ENCODE measurements at regions not wholly inside any gene's neighbourhood (a gene's known extent, or its start where the extent isn't known, plus 50 kb on each side); places are given as distances from the start of the nearest gene placed in this dataset.
A peak's percentile ranks its signal among the peaks of the same experiment; 100 is the strongest.
"Not testable (repeated sequence)": the region's sequence is repeated elsewhere in the genome, so short reads cannot be mapped to it uniquely, and the experiment has no call there.

- DNase-seq = no peak
These were observed 286.8 kb upstream of the ID4 start for GRCh38 chr6:19550380-19550779.

GRCh38 chr6:19551611-19552010, 285.6 kb upstream of the ID4 start:
- no peak for DNase-seq

- DNase-seq = no peak
These were observed 285.1 kb upstream of the ID4 start for GRCh38 chr6:19552076-19552475.

- no peak for DNase-seq
These were observed 284.6 kb upstream of the ID4 start for GRCh38 chr6:19552588-19552987.

GRCh38 chr6:19554356-19555225, 282.6 kb upstream of the ID4 start:
- peak; percentile 21 for DNase-seq

- no peak for DNase-seq
These were observed 280.0 kb upstream of the ID4 start for GRCh38 chr6:19557191-19557590.

GRCh38 chr6:19558201-19558600, 279.0 kb upstream of the ID4 start:
- DNase-seq = no peak

- DNase-seq = no peak
These were observed 278.2 kb upstream of the ID4 start for GRCh38 chr6:19558934-19559333.

- DNase-seq = no peak
These were observed 274.7 kb upstream of the ID4 start for GRCh38 chr6:19562468-19562867.

GRCh38 chr6:19569563-19569962, 267.6 kb upstream of the ID4 start:
- no peak for DNase-seq

GRCh38 chr6:19571176-19571575, 266.0 kb upstream of the ID4 start:
- DNase-seq = peak; percentile 9

GRCh38 chr6:19578481-19578880, 258.7 kb upstream of the ID4 start:
- DNase-seq = peak; percentile 16

- DNase-seq = not testable (repeated sequence)
These were observed 253.0 kb upstream of the ID4 start for GRCh38 chr6:19584207-19584606.

GRCh38 chr6:19587238-19587942, 249.8 kb upstream of the ID4 start:
- no peak for DNase-seq

- no peak for DNase-seq
These were observed 246.6 kb upstream of the ID4 start for GRCh38 chr6:19590501-19591131.

GRCh38 chr6:19597809-19598320, 239.3 kb upstream of the ID4 start:
- DNase-seq = no peak

GRCh38 chr6:19599796-19600464, 237.2 kb upstream of the ID4 start:
- DNase-seq = no peak

- DNase-seq = no peak
These were observed 234.6 kb upstream of the ID4 start for GRCh38 chr6:19602434-19603013.

GRCh38 chr6:19603721-19604120, 233.4 kb upstream of the ID4 start:
- DNase-seq = peak; percentile 26

- DNase-seq = no peak
These were observed 231.5 kb upstream of the ID4 start for GRCh38 chr6:19605624-19606023.

GRCh38 chr6:19608546-19608945, 228.6 kb upstream of the ID4 start:
- no peak for DNase-seq

Data from muscle of arm (tissue), 1 donor.